Right ventricle myocardium inferior (tissue), 1 donor: ENCODE measurements at regions not wholly inside any gene's neighbourhood (a gene's known extent, or its start where the extent isn't known, plus 50 kb on each side); places are given as distances from the start of the nearest gene placed in this dataset.
"Not testable (repeated sequence)": the region's sequence is repeated elsewhere in the genome, so short reads cannot be mapped to it uniquely, and the experiment has no call there.

ENCODE experiments used
- ATAC-seq: fragments of 200-7000 bp; cut with Tn5 transposase; one replicate; pipeline ENCODE4 v1.9.1; 2020; ENCODE audit warnings: mild to moderate bottlenecking, moderate library complexity
- DNase-seq: peaks from one replicate; pipeline ENCODE4 v3.0.0; 2021; ENCODE audit errors: missing footprints
- intact Hi-C: fragments of 100-400 bp; cut with DNase I; formaldehyde crosslinking; loops from one replicate; pipeline ENCODE4 v1.11.0; 2022
- donor health status: DM: no; HTN: yes; CAD: no; lungs with severe emphysema.

GRCh38 chr9:100774962-100775361, 197.1 kb downstream of the CAVIN4 start:
- DNase-seq (no peak), ATAC-seq (no peak)
- intact Hi-C loops: no loop called here

GRCh38 chr9:100775912-100776311, 198.0 kb downstream of the CAVIN4 start:
- ATAC-seq: no peak
- intact Hi-C loops: no loop called here
- DNase-seq: no peak

- intact Hi-C loops: no loop called here
- no peak for ATAC-seq
- DNase-seq: no peak
Observed at GRCh38 chr9:100784755-100785154, 206.9 kb downstream of the CAVIN4 start.

GRCh38 chr9:100785946-100786345, 208.1 kb downstream of the CAVIN4 start:
- ATAC-seq (no peak), DNase-seq (no peak)
- intact Hi-C loops: no loop called here

GRCh38 chr9:100794738-100795269, 216.9 kb downstream of the CAVIN4 start:
- ATAC-seq: no peak
- intact Hi-C loops: no loop called here
- no peak for DNase-seq

GRCh38 chr9:100803956-100804355, 224.6 kb upstream of the PLPPR1 start:
- intact Hi-C loops: no loop called here
- DNase-seq (no peak), ATAC-seq (no peak)

GRCh38 chr9:100811643-100812042, 216.9 kb upstream of the PLPPR1 start:
- ATAC-seq: no peak
- intact Hi-C loops: loop anchor here (2.0 kb wide), 1 partner anchor 23 kb away; no protein-coding TSS in a partner anchor
- DNase-seq: no peak

- DNase-seq (no peak), ATAC-seq (no peak)
- intact Hi-C loops: no loop called here
Observed at GRCh38 chr9:100813871-100814270, 214.7 kb upstream of the PLPPR1 start.

- no peak for ATAC-seq
- intact Hi-C loops: no loop called here
- no peak for DNase-seq
Observed at GRCh38 chr9:100819980-100820379, 208.5 kb upstream of the PLPPR1 start.

- ATAC-seq, intact Hi-C loops, DNase-seq: not testable (repeated sequence)
Observed at GRCh38 chr9:100833035-100833434, 195.5 kb upstream of the PLPPR1 start.

- intact Hi-C loops: no loop called here
- ATAC-seq: no peak
Observed at GRCh38 chr9:100838857-100839256, 189.7 kb upstream of the PLPPR1 start.

GRCh38 chr9:100848726-100849125, 179.8 kb upstream of the PLPPR1 start:
- intact Hi-C loops: no loop called here
- DNase-seq (no peak), ATAC-seq (no peak)

More at GRCh38 chr9:100838857-100839256, 189.7 kb upstream of the PLPPR1 start:
- no peak for DNase-seq

- DNase-seq (no peak), ATAC-seq (no peak)
- intact Hi-C loops: no loop called here
Observed at GRCh38 chr9:100852088-100852487, 176.4 kb upstream of the PLPPR1 start.

- DNase-seq (no peak), ATAC-seq (no peak)
- intact Hi-C loops: no loop called here
Observed at GRCh38 chr9:100856238-100856637, 172.3 kb upstream of the PLPPR1 start.

- intact Hi-C loops: no loop called here
- no peak for DNase-seq
- ATAC-seq: no peak
Observed at GRCh38 chr9:100865111-100865510, 163.4 kb upstream of the PLPPR1 start.

- ATAC-seq (no peak), DNase-seq (no peak)
- intact Hi-C loops: no loop called here
Observed at GRCh38 chr9:100865648-100866047, 162.9 kb upstream of the PLPPR1 start.

- ATAC-seq: no peak
- DNase-seq: no peak
- intact Hi-C loops: no loop called here
Observed at GRCh38 chr9:100869326-100869725, 159.2 kb upstream of the PLPPR1 start.

- intact Hi-C loops: no loop called here
- no peak for ATAC-seq
- DNase-seq: no peak
Observed at GRCh38 chr9:100879884-100880283, 148.6 kb upstream of the PLPPR1 start.

- intact Hi-C loops: no loop called here
- DNase-seq (no peak), ATAC-seq (no peak)
Observed at GRCh38 chr9:100880284-100880683, 148.2 kb upstream of the PLPPR1 start.

GRCh38 chr9:100884518-100884917, 144.0 kb upstream of the PLPPR1 start:
- intact Hi-C loops: no loop called here
- ATAC-seq (no peak), DNase-seq (no peak)

- DNase-seq: no peak
- intact Hi-C loops: no loop called here
- no peak for ATAC-seq
Observed at GRCh38 chr9:100890321-100890720, 138.2 kb upstream of the PLPPR1 start.
